ENCODE measurements at regions not wholly inside any gene's neighbourhood (a gene's known extent, or its start where the extent isn't known, plus 50 kb on each side); places are given as distances from the start of the nearest gene placed in this dataset.

DNA sequence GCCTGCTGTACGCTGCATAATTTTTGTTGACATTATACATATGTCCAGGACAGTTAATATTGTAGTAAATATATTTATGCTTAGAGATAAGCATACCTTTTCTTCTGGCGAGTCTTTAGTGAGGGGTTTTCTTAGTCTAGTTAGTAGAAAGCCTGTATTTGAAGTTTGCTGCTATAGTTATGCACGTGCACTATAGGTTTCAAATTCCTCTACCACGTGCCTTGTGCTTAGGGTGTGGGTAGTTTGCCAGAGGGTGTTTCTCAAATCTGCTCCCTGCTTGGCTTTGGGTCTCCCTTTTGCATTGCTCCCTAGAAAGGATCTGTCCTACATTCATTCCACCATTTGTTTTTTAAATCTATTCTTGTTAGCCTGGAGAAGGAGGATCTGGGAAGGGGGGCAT is 181.4 kb upstream of the UFL1 start:
- H3K27me3 ChIP-seq, result no peaks in the 10 kb centered on the region
- TF ChIP-seq, protein P1, sequence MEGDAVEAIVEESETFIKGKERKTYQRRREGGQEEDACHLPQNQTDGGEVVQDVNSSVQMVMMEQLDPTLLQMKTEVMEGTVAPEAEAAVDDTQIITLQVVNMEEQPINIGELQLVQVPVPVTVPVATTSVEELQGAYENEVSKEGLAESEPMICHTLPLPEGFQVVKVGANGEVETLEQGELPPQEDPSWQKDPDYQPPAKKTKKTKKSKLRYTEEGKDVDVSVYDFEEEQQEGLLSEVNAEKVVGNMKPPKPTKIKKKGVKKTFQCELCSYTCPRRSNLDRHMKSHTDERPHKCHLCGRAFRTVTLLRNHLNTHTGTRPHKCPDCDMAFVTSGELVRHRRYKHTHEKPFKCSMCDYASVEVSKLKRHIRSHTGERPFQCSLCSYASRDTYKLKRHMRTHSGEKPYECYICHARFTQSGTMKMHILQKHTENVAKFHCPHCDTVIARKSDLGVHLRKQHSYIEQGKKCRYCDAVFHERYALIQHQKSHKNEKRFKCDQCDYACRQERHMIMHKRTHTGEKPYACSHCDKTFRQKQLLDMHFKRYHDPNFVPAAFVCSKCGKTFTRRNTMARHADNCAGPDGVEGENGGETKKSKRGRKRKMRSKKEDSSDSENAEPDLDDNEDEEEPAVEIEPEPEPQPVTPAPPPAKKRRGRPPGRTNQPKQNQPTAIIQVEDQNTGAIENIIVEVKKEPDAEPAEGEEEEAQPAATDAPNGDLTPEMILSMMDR (IDR thresholded peaks at IDR 0.05), result no peak
- DNase-seq, result no peak
- intact Hi-C loops (cut with DNase I), result no loop called here
- H3K27ac ChIP-seq, result no peak overlapping the region
- no peaks in the 10 kb centered on the region for H3K4me1 ChIP-seq
- no peak overlapping the region for H3K4me3 ChIP-seq
- ATAC-seq, result no peak
- H3K36me3 ChIP-seq, result no peaks in the 10 kb centered on the region
- peaks cover 0 to 18% of the 10 kb centered on the region in 2 donors for H3K9me3 ChIP-seq

- H3K36me3 ChIP-seq, result no peaks in the 10 kb centered on the region
- ATAC-seq, result no peak
- H3K9me3 ChIP-seq, result peaks cover 0 to 18% of the 10 kb centered on the region in 2 donors
Observed at GRCh38 chr6:96345501-96345900, 176.1 kb upstream of the UFL1 start.

GRCh38 chr6:96381246-96381645 is 140.4 kb upstream of the UFL1 start:
- DNase-seq (no peak), ATAC-seq (no peak)
- H3K27ac ChIP-seq, result no peak overlapping the region
- no peaks in the 10 kb centered on the region for H3K36me3 ChIP-seq
- TF ChIP-seq, protein P1 (IDR thresholded peaks at IDR 0.05), result no peak
- intact Hi-C loops (cut with DNase I), result no loop called here
- H3K4me3 ChIP-seq, result no peak overlapping the region
- no peaks in the 10 kb centered on the region for H3K27me3 ChIP-seq
- no peaks in the 10 kb centered on the region for H3K4me1 ChIP-seq
- no peaks in the 10 kb centered on the region for H3K9me3 ChIP-seq

More at GRCh38 chr6:96345501-96345900, 176.1 kb upstream of the UFL1 start:
- TF ChIP-seq, protein P1 (IDR thresholded peaks at IDR 0.05), result no peak
- Histone ChIP-seq H3K27me3 (no peaks in the 10 kb centered on the region), H3K4me3 (no peak overlapping the region), H3K4me1 (no peaks in the 10 kb centered on the region), H3K27ac (no peak overlapping the region)
- intact Hi-C loops (cut with DNase I), result no loop called here
- DNase-seq, result no peak

- peak in 2 of 4 donors; percentile 25 to 39 for DNase-seq
- TF ChIP-seq, protein P1 (IDR thresholded peaks at IDR 0.05), result no peak
- Histone ChIP-seq H3K36me3 (no peaks in the 10 kb centered on the region), H3K27me3 (no peaks in the 10 kb centered on the region), H3K4me3 (no peak overlapping the region), H3K27ac (no peak overlapping the region), H3K9me3 (no peaks in the 10 kb centered on the region), H3K4me1 (no peaks in the 10 kb centered on the region)
- ATAC-seq, result peak; percentile 36
- intact Hi-C loops (cut with DNase I), result no loop called here
Observed at GRCh38 chr6:96391776-96392360, 129.7 kb upstream of the UFL1 start.

GRCh38 chr6:96394727-96395126 is 126.9 kb upstream of the UFL1 start:
- ATAC-seq (peak; percentile 58), DNase-seq (no peak)
- Histone ChIP-seq H3K27ac (no peak overlapping the region), H3K36me3 (no peaks in the 10 kb centered on the region), H3K4me1 (no peaks in the 10 kb centered on the region), H3K9me3 (no peaks in the 10 kb centered on the region), H3K27me3 (no peaks in the 10 kb centered on the region), H3K4me3 (no peak overlapping the region)
- TF ChIP-seq, protein P1 (IDR thresholded peaks at IDR 0.05), result no peak
- intact Hi-C loops (cut with DNase I), result no loop called here
